BLaER1 treated with 17β-estradiol and CSF1 and Interleukin-3, amounts not matched to agents 10 nM and 100 nM (cell line): ENCODE measurements at regions not wholly inside any gene's neighbourhood (a gene's known extent, or its start where the extent isn't known, plus 50 kb on each side); places are given as distances from the start of the nearest gene placed in this dataset.

Experiments
- H3K27ac ChIP-seq, 11 experiments: shearing (Covaris generic); formaldehyde crosslinking; 2 replicates each; pipeline ENCODE4 v1.8.1; 2022
- H3K27me3 ChIP-seq, 11 experiments: shearing (Covaris generic); formaldehyde crosslinking; 2 replicates each; pipeline ENCODE4 v1.8.1; 2022
- H3K36me3 ChIP-seq, 11 experiments: shearing (Covaris generic); formaldehyde crosslinking; 2 replicates each; pipeline ENCODE4 v1.8.1; 2022
- H3K4me1 ChIP-seq, 10 experiments: shearing (Covaris generic); formaldehyde crosslinking; 2 replicates each; pipeline ENCODE4 v1.8.1; 2022
- H3K4me2 ChIP-seq, 11 experiments: shearing (Covaris generic); formaldehyde crosslinking; 2 replicates each; pipeline ENCODE4 v1.8.1; 2022
- H3K4me3 ChIP-seq, 10 experiments: shearing (Covaris generic); formaldehyde crosslinking; 2 replicates each; pipeline ENCODE4 v1.8.1; 2022
- H3K9ac ChIP-seq, 11 experiments: shearing (Covaris generic); formaldehyde crosslinking; 2 replicates each; pipeline ENCODE4 v1.8.1; 2022
- H3K9me3 ChIP-seq, 11 experiments: shearing (Covaris generic); formaldehyde crosslinking; replicated peaks in 1 of 11; 2 replicates each; pipeline ENCODE4 v1.8.1; 2022
- H4K20me1 ChIP-seq, 11 experiments: shearing (Covaris generic); formaldehyde crosslinking; 2 replicates each; pipeline ENCODE4 v1.8.1; 2022
- Cebpa-rat ChIP-seq, 11 experiments: shearing (Covaris generic); IDR thresholded peaks; 2 replicates each; pipeline ENCODE4 v1.8.1; 2022

- Histone ChIP-seq H3K9me3 (no peaks in the 10 kb centered on the region), H3K36me3 (no peaks in the 10 kb centered on the region), H3K27me3 (no peaks in the 10 kb centered on the region), H4K20me1 (no peaks in the 10 kb centered on the region), H3K4me1 (no peaks in the 10 kb centered on the region), H3K9ac (no peak overlapping the region), H3K4me2 (no peak overlapping the region), H3K27ac (no peak overlapping the region), H3K4me3 (no peak overlapping the region)
- no peak for TF ChIP-seq Cebpa-rat (IDR thresholded peaks at IDR 0.05)
These were observed 184.5 kb upstream of the PHF14 start for GRCh38 chr7:10789170-10789569.

GRCh38 chr7:10790910-10791309 lies 182.8 kb upstream of the PHF14 start:
- Histone ChIP-seq H3K9ac (no peak overlapping the region), H3K4me2 (no peak overlapping the region), H3K4me3 (no peak overlapping the region), H4K20me1 (no peaks in the 10 kb centered on the region), H3K36me3 (no peaks in the 10 kb centered on the region), H3K27me3 (no peaks in the 10 kb centered on the region), H3K9me3 (peaks cover 0 to 2% (median 0%) of the 10 kb centered on the region in 11 experiments; a peak in 1 of 22 replicates), H3K27ac (no peak overlapping the region), H3K4me1 (no peaks in the 10 kb centered on the region)
- TF ChIP-seq Cebpa-rat (IDR thresholded peaks at IDR 0.05), result no peak

- Histone ChIP-seq H3K4me2 (no peak overlapping the region), H4K20me1 (no peaks in the 10 kb centered on the region), H3K36me3 (no peaks in the 10 kb centered on the region), H3K27ac (no peak overlapping the region), H3K9me3 (peaks cover 0 to 7% (median 0%) of the 10 kb centered on the region in 11 experiments; a peak in 1 of 22 replicates), H3K4me3 (no peak overlapping the region), H3K9ac (no peak overlapping the region), H3K4me1 (no peaks in the 10 kb centered on the region), H3K27me3 (no peaks in the 10 kb centered on the region)
- no peak for TF ChIP-seq Cebpa-rat (IDR thresholded peaks at IDR 0.05)
These were observed 179.5 kb upstream of the PHF14 start for GRCh38 chr7:10793995-10794775.

- no peak overlapping the region for H3K9ac ChIP-seq
- H3K4me3 ChIP-seq, result no peak overlapping the region
- TF ChIP-seq Cebpa-rat (IDR thresholded peaks at IDR 0.05), result no peak
- peaks cover 0 to 7% (median 0%) of the 10 kb centered on the region in 11 experiments; a peak in 1 of 22 replicates for H3K9me3 ChIP-seq
- no peaks in the 10 kb centered on the region for H4K20me1 ChIP-seq
- H3K4me1 ChIP-seq, result no peaks in the 10 kb centered on the region
- no peaks in the 10 kb centered on the region for H3K36me3 ChIP-seq
- no peak overlapping the region for H3K4me2 ChIP-seq
- no peaks in the 10 kb centered on the region for H3K27me3 ChIP-seq
- H3K27ac ChIP-seq, result no peak overlapping the region
These were observed 176.5 kb upstream of the PHF14 start for GRCh38 chr7:10797157-10797556.

GRCh38 chr7:10798044-10798443 lies 175.6 kb upstream of the PHF14 start:
- no peak for TF ChIP-seq Cebpa-rat (IDR thresholded peaks at IDR 0.05)
- peaks cover 0 to 7% (median 0%) of the 10 kb centered on the region in 11 experiments; a peak in 1 of 22 replicates for H3K9me3 ChIP-seq
- no peak overlapping the region for H3K9ac ChIP-seq
- no peak overlapping the region for H3K27ac ChIP-seq
- H3K4me3 ChIP-seq, result no peak overlapping the region
- H3K27me3 ChIP-seq, result no peaks in the 10 kb centered on the region
- H3K36me3 ChIP-seq, result no peaks in the 10 kb centered on the region
- no peak overlapping the region for H3K4me2 ChIP-seq
- H4K20me1 ChIP-seq, result no peaks in the 10 kb centered on the region
- no peaks in the 10 kb centered on the region for H3K4me1 ChIP-seq

GRCh38 chr7:10799475-10799874 lies 174.2 kb upstream of the PHF14 start:
- Histone ChIP-seq H4K20me1 (no peaks in the 10 kb centered on the region), H3K9me3 (peaks cover 0 to 7% (median 0%) of the 10 kb centered on the region in 11 experiments; a peak in 1 of 22 replicates), H3K9ac (no peak overlapping the region), H3K4me2 (no peak overlapping the region), H3K4me1 (no peaks in the 10 kb centered on the region), H3K36me3 (no peaks in the 10 kb centered on the region), H3K4me3 (no peak overlapping the region), H3K27ac (no peak overlapping the region), H3K27me3 (no peaks in the 10 kb centered on the region)
- no peak for TF ChIP-seq Cebpa-rat (IDR thresholded peaks at IDR 0.05)

GRCh38 chr7:10802011-10802410 lies 171.7 kb upstream of the PHF14 start:
- H3K36me3 ChIP-seq, result no peaks in the 10 kb centered on the region
- no peaks in the 10 kb centered on the region for H4K20me1 ChIP-seq
- no peaks in the 10 kb centered on the region for H3K4me1 ChIP-seq
- H3K4me2 ChIP-seq, result no peak overlapping the region
- H3K27me3 ChIP-seq, result no peaks in the 10 kb centered on the region
- TF ChIP-seq Cebpa-rat (IDR thresholded peaks at IDR 0.05), result no peak
- no peak overlapping the region for H3K4me3 ChIP-seq
- H3K27ac ChIP-seq, result no peak overlapping the region
- H3K9ac ChIP-seq, result no peak overlapping the region
- H3K9me3 ChIP-seq, result no peaks in the 10 kb centered on the region

GRCh38 chr7:10802526-10802925 lies 171.1 kb upstream of the PHF14 start:
- no peaks in the 10 kb centered on the region for H3K27me3 ChIP-seq
- no peaks in the 10 kb centered on the region for H4K20me1 ChIP-seq
- no peaks in the 10 kb centered on the region for H3K9me3 ChIP-seq
- H3K9ac ChIP-seq, result no peak overlapping the region
- TF ChIP-seq Cebpa-rat (IDR thresholded peaks at IDR 0.05), result no peak
- H3K4me1 ChIP-seq, result no peaks in the 10 kb centered on the region
- no peak overlapping the region for H3K4me3 ChIP-seq
- no peaks in the 10 kb centered on the region for H3K36me3 ChIP-seq
- H3K27ac ChIP-seq, result no peak overlapping the region
- no peak overlapping the region for H3K4me2 ChIP-seq

GRCh38 chr7:10803720-10804119 lies 170.0 kb upstream of the PHF14 start:
- Histone ChIP-seq H3K27ac (no peak overlapping the region), H3K4me3 (no peak overlapping the region), H3K9ac (no peak overlapping the region), H3K4me1 (no peaks in the 10 kb centered on the region), H3K4me2 (no peak overlapping the region), H4K20me1 (no peaks in the 10 kb centered on the region), H3K36me3 (no peaks in the 10 kb centered on the region), H3K9me3 (no peaks in the 10 kb centered on the region), H3K27me3 (no peaks in the 10 kb centered on the region)
- TF ChIP-seq Cebpa-rat (IDR thresholded peaks at IDR 0.05), result no peak

GRCh38 chr7:10804770-10805169 lies 168.9 kb upstream of the PHF14 start:
- no peaks in the 10 kb centered on the region for H3K4me1 ChIP-seq
- no peak overlapping the region for H3K4me3 ChIP-seq

More at GRCh38 chr7:10804770-10805169, 168.9 kb upstream of the PHF14 start:
- H3K27me3 ChIP-seq, result no peaks in the 10 kb centered on the region
- no peaks in the 10 kb centered on the region for H4K20me1 ChIP-seq
- no peak for TF ChIP-seq Cebpa-rat (IDR thresholded peaks at IDR 0.05)
- no peak overlapping the region for H3K9ac ChIP-seq
- H3K27ac ChIP-seq, result no peak overlapping the region
- no peaks in the 10 kb centered on the region for H3K36me3 ChIP-seq
- no peaks in the 10 kb centered on the region for H3K9me3 ChIP-seq
- no peak overlapping the region for H3K4me2 ChIP-seq
